ENCODE measurements at regions not wholly inside any gene's neighbourhood (a gene's known extent, or its start where the extent isn't known, plus 50 kb on each side); places are given as distances from the start of the nearest gene placed in this dataset.

- no peak overlapping the region for H3K27ac Mint-ChIP-seq
- WGBS (ENCODE audit: insufficient coverage): 87% methylated on average over 17 of the region's 25 CpGs
Measured at GRCh38 chr9:115743709-115744605, 409.6 kb upstream of the PAPPA start.

GRCh38 chr9:115746496-115746895, 407.1 kb upstream of the PAPPA start:
- ATAC-seq (replicated peaks in 1 of 4) (no peak), DNase-seq (no peak)
- WGBS (ENCODE audit: insufficient coverage): no CpG with 5 or more reads among the region's 6 CpGs
- Mint-ChIP-seq H3K27ac (no peak overlapping the region), H3K27me3 (peaks cover 0 to 7% of the 10 kb centered on the region in 2 donors), H3K9me3 (peaks cover 0 to 4% (median 0%) of the 10 kb centered on the region in 3 donors), H3K4me1 (no peaks in the 10 kb centered on the region), H3K4me3 (no peak overlapping the region), H3K36me3 (no peaks in the 10 kb centered on the region)
- Histone ChIP-seq H3K36me3 (ENCODE audit: control insufficient read depth in 2 of 2, extremely low read depth in 1 of 2, insufficient read depth in 1 of 2, low read length in 1 of 2) (no peaks in the 10 kb centered on the region), H3K9me3 (no peaks in the 10 kb centered on the region), H3K27me3 (replicated peaks in 1 of 2; ENCODE audit: control insufficient read depth in 2 of 2, extremely low read depth in 1 of 2, insufficient read depth in 2 of 2, low read length in 1 of 2) (no peaks in the 10 kb centered on the region), H3K4me3 (ENCODE audit: control insufficient read depth in 1 of 2, extremely low read depth in 1 of 2, low read length in 1 of 2) (no peak overlapping the region), H3K4me1 (ENCODE audit: control insufficient read depth in 1 of 2, extremely low read depth in 1 of 2, insufficient read depth in 2 of 2, low read length in 2 of 2) (no peaks in the 10 kb centered on the region), H3K27ac (ENCODE audit: low read length) (no peak overlapping the region)
- POLR2A ChIA-PET: no interaction called here
- CTCF ChIA-PET: no interaction called here

More at GRCh38 chr9:115743709-115744605, 409.6 kb upstream of the PAPPA start:
- POLR2A ChIA-PET: no interaction called here
- no peaks in the 10 kb centered on the region for H3K27me3 ChIP-seq (replicated peaks in 1 of 2; ENCODE audit: control insufficient read depth in 2 of 2, extremely low read depth in 1 of 2, insufficient read depth in 2 of 2, low read length in 1 of 2)
- no peak overlapping the region for H3K4me3 ChIP-seq (ENCODE audit: control insufficient read depth in 1 of 2, extremely low read depth in 1 of 2, low read length in 1 of 2)
- CTCF ChIA-PET: no interaction called here
- Mint-ChIP-seq H3K4me3 (no peak overlapping the region), H3K4me1 (no peaks in the 10 kb centered on the region), H3K27me3 (no peaks in the 10 kb centered on the region), H3K36me3 (no peaks in the 10 kb centered on the region), H3K9me3 (peaks cover 0 to 4% (median 0%) of the 10 kb centered on the region in 3 donors)
- H3K27ac ChIP-seq (ENCODE audit: low read length): no peak overlapping the region
- DNase-seq: no peak
- H3K36me3 ChIP-seq (ENCODE audit: control insufficient read depth in 2 of 2, extremely low read depth in 1 of 2, insufficient read depth in 1 of 2, low read length in 1 of 2): no peaks in the 10 kb centered on the region
- H3K4me1 ChIP-seq (ENCODE audit: control insufficient read depth in 1 of 2, extremely low read depth in 1 of 2, insufficient read depth in 2 of 2, low read length in 2 of 2): no peaks in the 10 kb centered on the region
- ATAC-seq (replicated peaks in 1 of 4): no peak
- no peaks in the 10 kb centered on the region for H3K9me3 ChIP-seq

- no peaks in the 10 kb centered on the region for H3K27me3 ChIP-seq (replicated peaks in 1 of 2; ENCODE audit: control insufficient read depth in 2 of 2, extremely low read depth in 1 of 2, insufficient read depth in 2 of 2, low read length in 1 of 2)
- Mint-ChIP-seq H3K27ac (no peak overlapping the region), H3K4me1 (no peaks in the 10 kb centered on the region), H3K27me3 (peaks cover 0 to 7% of the 10 kb centered on the region in 2 donors), H3K36me3 (no peaks in the 10 kb centered on the region), H3K4me3 (no peak overlapping the region), H3K9me3 (peaks cover 0 to 4% (median 0%) of the 10 kb centered on the region in 3 donors)
- H3K9me3 ChIP-seq: no peaks in the 10 kb centered on the region
- DNase-seq: no peak
- no CpG with 5 or more reads among the region's 1 CpG for WGBS (ENCODE audit: insufficient coverage)
- ChIA-PET POLR2A (interaction anchor here in 1 of 2 donors (0.6 kb wide), 1 partner anchor 110 kb away, joined by 6 read pairs; no protein-coding TSS in a partner anchor), CTCF (no interaction called here)
- H3K4me3 ChIP-seq (ENCODE audit: control insufficient read depth in 1 of 2, extremely low read depth in 1 of 2, low read length in 1 of 2): no peak overlapping the region
- no peaks in the 10 kb centered on the region for H3K36me3 ChIP-seq (ENCODE audit: control insufficient read depth in 2 of 2, extremely low read depth in 1 of 2, insufficient read depth in 1 of 2, low read length in 1 of 2)
- no peaks in the 10 kb centered on the region for H3K4me1 ChIP-seq (ENCODE audit: control insufficient read depth in 1 of 2, extremely low read depth in 1 of 2, insufficient read depth in 2 of 2, low read length in 2 of 2)
- no peak overlapping the region for H3K27ac ChIP-seq (ENCODE audit: low read length)
- no peak for ATAC-seq (replicated peaks in 1 of 4)
Measured at GRCh38 chr9:115747731-115748130, 405.9 kb upstream of the PAPPA start.

GRCh38 chr9:115756736-115757135, 396.9 kb upstream of the PAPPA start:
- no peaks in the 10 kb centered on the region for H3K36me3 Mint-ChIP-seq
- no peaks in the 10 kb centered on the region for H3K4me1 ChIP-seq (ENCODE audit: control insufficient read depth in 1 of 2, extremely low read depth in 1 of 2, insufficient read depth in 2 of 2, low read length in 2 of 2)
- H3K36me3 ChIP-seq (ENCODE audit: control insufficient read depth in 2 of 2, extremely low read depth in 1 of 2, insufficient read depth in 1 of 2, low read length in 1 of 2): no peaks in the 10 kb centered on the region
- peaks cover 0 to 10% (median 0%) of the 10 kb centered on the region in 3 donors for H3K9me3 Mint-ChIP-seq
- H3K27me3 ChIP-seq (replicated peaks in 1 of 2; ENCODE audit: control insufficient read depth in 2 of 2, extremely low read depth in 1 of 2, insufficient read depth in 2 of 2, low read length in 1 of 2): no peaks in the 10 kb centered on the region
- no peaks in the 10 kb centered on the region for H3K9me3 ChIP-seq
- no peak for DNase-seq
- no peak overlapping the region for H3K4me3 Mint-ChIP-seq
- CTCF ChIA-PET: no interaction called here
- no peak for ATAC-seq (replicated peaks in 1 of 4)
- no peak overlapping the region for H3K27ac ChIP-seq (ENCODE audit: low read length)
- H3K4me3 ChIP-seq (ENCODE audit: control insufficient read depth in 1 of 2, extremely low read depth in 1 of 2, low read length in 1 of 2): no peak overlapping the region
- no peak overlapping the region for H3K27ac Mint-ChIP-seq
- POLR2A ChIA-PET: no interaction called here
- H3K27me3 Mint-ChIP-seq: no peaks in the 10 kb centered on the region
- no peaks in the 10 kb centered on the region for H3K4me1 Mint-ChIP-seq

GRCh38 chr9:115757461-115757860, 396.1 kb upstream of the PAPPA start:
- Histone ChIP-seq H3K4me3 (ENCODE audit: control insufficient read depth in 1 of 2, extremely low read depth in 1 of 2, low read length in 1 of 2) (no peak overlapping the region), H3K4me1 (ENCODE audit: control insufficient read depth in 1 of 2, extremely low read depth in 1 of 2, insufficient read depth in 2 of 2, low read length in 2 of 2) (no peaks in the 10 kb centered on the region), H3K27ac (ENCODE audit: low read length) (no peak overlapping the region), H3K36me3 (ENCODE audit: control insufficient read depth in 2 of 2, extremely low read depth in 1 of 2, insufficient read depth in 1 of 2, low read length in 1 of 2) (no peaks in the 10 kb centered on the region), H3K27me3 (replicated peaks in 1 of 2; ENCODE audit: control insufficient read depth in 2 of 2, extremely low read depth in 1 of 2, insufficient read depth in 2 of 2, low read length in 1 of 2) (no peaks in the 10 kb centered on the region), H3K9me3 (no peaks in the 10 kb centered on the region)
- ATAC-seq (replicated peaks in 1 of 4) (no peak), DNase-seq (no peak)
- POLR2A ChIA-PET: no interaction called here
- Mint-ChIP-seq H3K36me3 (no peaks in the 10 kb centered on the region), H3K9me3 (peaks cover 0 to 10% (median 0%) of the 10 kb centered on the region in 3 donors), H3K27ac (no peak overlapping the region), H3K4me1 (no peaks in the 10 kb centered on the region), H3K27me3 (no peaks in the 10 kb centered on the region), H3K4me3 (no peak overlapping the region)
- WGBS (ENCODE audit: insufficient coverage): no CpG with 5 or more reads among the region's 2 CpGs
- CTCF ChIA-PET: no interaction called here

GRCh38 chr9:115758441-115758840, 395.1 kb upstream of the PAPPA start:
- Histone ChIP-seq H3K27ac (ENCODE audit: low read length) (no peak overlapping the region), H3K27me3 (replicated peaks in 1 of 2; ENCODE audit: control insufficient read depth in 2 of 2, extremely low read depth in 1 of 2, insufficient read depth in 2 of 2, low read length in 1 of 2) (no peaks in the 10 kb centered on the region), H3K4me3 (ENCODE audit: control insufficient read depth in 1 of 2, extremely low read depth in 1 of 2, low read length in 1 of 2) (no peak overlapping the region), H3K36me3 (ENCODE audit: control insufficient read depth in 2 of 2, extremely low read depth in 1 of 2, insufficient read depth in 1 of 2, low read length in 1 of 2) (no peaks in the 10 kb centered on the region), H3K9me3 (no peaks in the 10 kb centered on the region), H3K4me1 (ENCODE audit: control insufficient read depth in 1 of 2, extremely low read depth in 1 of 2, insufficient read depth in 2 of 2, low read length in 2 of 2) (no peaks in the 10 kb centered on the region)
- H3K9me3 Mint-ChIP-seq: peaks cover 0 to 10% (median 3%) of the 10 kb centered on the region in 3 donors
- ChIA-PET POLR2A (no interaction called here), CTCF (no interaction called here)
- no peaks in the 10 kb centered on the region for H3K36me3 Mint-ChIP-seq
- ATAC-seq (replicated peaks in 1 of 4) (no peak), DNase-seq (no peak)
- no peaks in the 10 kb centered on the region for H3K27me3 Mint-ChIP-seq
- no peaks in the 10 kb centered on the region for H3K4me1 Mint-ChIP-seq
- no peak overlapping the region for H3K4me3 Mint-ChIP-seq
- no peak overlapping the region for H3K27ac Mint-ChIP-seq
- 100% methylated on average over 1 of the region's 3 CpGs for WGBS (ENCODE audit: insufficient coverage)

All from T-cell (primary cell).